ENCODE measurements at regions not wholly inside any gene's neighbourhood (a gene's known extent, or its start where the extent isn't known, plus 50 kb on each side); places are given as distances from the start of the nearest gene placed in this dataset.

DNA sequence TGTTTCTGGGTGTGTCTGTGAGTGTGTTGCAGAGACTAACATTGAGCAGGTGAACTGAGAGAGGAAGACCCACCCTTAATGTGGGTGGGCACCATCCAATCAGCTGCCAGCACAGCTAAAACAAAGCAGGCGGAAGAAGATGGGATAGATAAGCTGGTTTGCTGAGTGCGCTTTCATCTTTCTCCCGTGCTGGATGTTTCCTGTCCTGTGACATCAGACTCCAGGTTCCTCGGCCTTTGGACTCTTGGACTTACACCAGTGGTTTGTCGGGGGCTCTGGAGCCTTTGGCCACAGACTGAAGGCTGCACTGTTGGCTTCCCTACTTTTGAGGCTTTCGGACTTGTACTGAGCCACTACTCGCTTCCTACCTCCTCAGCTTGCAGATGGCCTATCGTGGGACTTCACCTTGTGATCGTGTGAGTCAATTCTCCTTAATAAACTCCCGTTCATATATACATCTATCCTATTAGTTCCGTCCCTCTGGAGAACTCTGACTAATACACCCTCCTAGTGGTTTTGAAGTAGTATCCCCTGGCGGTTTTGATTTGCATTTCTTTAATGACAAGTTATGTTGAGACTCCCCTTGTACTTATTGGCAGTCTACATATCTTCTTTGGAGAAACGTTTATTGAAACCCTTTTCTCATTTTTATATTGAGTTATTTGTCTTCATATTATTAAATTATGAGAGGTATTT is 546.6 kb upstream of the TMPRSS15 start:
- TF ChIP-seq POLR2A (IDR thresholded peaks at IDR 0.05) (no peak), POLR2AphosphoS5 (IDR thresholded peaks at IDR 0.05) (no peak)
